ENCODE measurements at regions not wholly inside any gene's neighbourhood (a gene's known extent, or its start where the extent isn't known, plus 50 kb on each side); places are given as distances from the start of the nearest gene placed in this dataset.

- TF ChIP-seq, protein P1, sequence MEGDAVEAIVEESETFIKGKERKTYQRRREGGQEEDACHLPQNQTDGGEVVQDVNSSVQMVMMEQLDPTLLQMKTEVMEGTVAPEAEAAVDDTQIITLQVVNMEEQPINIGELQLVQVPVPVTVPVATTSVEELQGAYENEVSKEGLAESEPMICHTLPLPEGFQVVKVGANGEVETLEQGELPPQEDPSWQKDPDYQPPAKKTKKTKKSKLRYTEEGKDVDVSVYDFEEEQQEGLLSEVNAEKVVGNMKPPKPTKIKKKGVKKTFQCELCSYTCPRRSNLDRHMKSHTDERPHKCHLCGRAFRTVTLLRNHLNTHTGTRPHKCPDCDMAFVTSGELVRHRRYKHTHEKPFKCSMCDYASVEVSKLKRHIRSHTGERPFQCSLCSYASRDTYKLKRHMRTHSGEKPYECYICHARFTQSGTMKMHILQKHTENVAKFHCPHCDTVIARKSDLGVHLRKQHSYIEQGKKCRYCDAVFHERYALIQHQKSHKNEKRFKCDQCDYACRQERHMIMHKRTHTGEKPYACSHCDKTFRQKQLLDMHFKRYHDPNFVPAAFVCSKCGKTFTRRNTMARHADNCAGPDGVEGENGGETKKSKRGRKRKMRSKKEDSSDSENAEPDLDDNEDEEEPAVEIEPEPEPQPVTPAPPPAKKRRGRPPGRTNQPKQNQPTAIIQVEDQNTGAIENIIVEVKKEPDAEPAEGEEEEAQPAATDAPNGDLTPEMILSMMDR (conservative IDR thresholded peaks at IDR 0.05; ENCODE audit: low read length) = no peak
- TF ChIP-seq EZH2phosphoT487 (IDR thresholded peaks at IDR 0.05; ENCODE audit: borderline replicate concordance, low read depth, low read length) = no peak
These were observed 334.5 kb downstream of the DTWD2 start for GRCh38 chr5:118653872-118654271.
